RWPE2 (cell line): ENCODE measurements at regions not wholly inside any gene's neighbourhood (a gene's known extent, or its start where the extent isn't known, plus 50 kb on each side); places are given as distances from the start of the nearest gene placed in this dataset.
A peak's percentile ranks its signal among the peaks of the same experiment; 100 is the strongest.

Experiments
- ATAC-seq: fragments of 200-7000 bp; cut with Tn5 transposase; 3 replicates; pipeline ENCODE4 v1.9.1; 2021; ENCODE audit warnings: low read depth
- DNase-seq: peaks from one replicate; pipeline ENCODE4 v3.0.0-alpha.2; 2020; ENCODE audit warnings: low spot score
- H3K27ac ChIP-seq: fragments of 450-650 bp; 2 replicates; pipeline ENCODE4 v1.5.1; 2017; ENCODE audit warnings: mild to moderate bottlenecking; ENCODE audit not compliant: poor library complexity, severe bottlenecking
- H3K27me3 ChIP-seq: fragments of 250-450 bp; sonication (Bioruptor Pico); 2 replicates; pipeline ENCODE4 v1.5.1; 2021; ENCODE audit warnings: mild to moderate bottlenecking, moderate library complexity; ENCODE audit not compliant: insufficient read depth, poor library complexity, severe bottlenecking
- H3K36me3 ChIP-seq: fragments of 250-450 bp; sonication (Bioruptor Pico); 2 replicates; pipeline ENCODE4 v1.5.1; 2020; ENCODE audit warnings: low read depth, mild to moderate bottlenecking, moderate library complexity
- H3K4me1 ChIP-seq: fragments of 250-450 bp; sonication (Bioruptor Pico); 2 replicates; pipeline ENCODE4 v1.5.1; 2021; ENCODE audit warnings: mild to moderate bottlenecking, moderate library complexity; ENCODE audit not compliant: insufficient read depth, poor library complexity, severe bottlenecking
- H3K4me3 ChIP-seq: fragments of 250-450 bp; sonication (Bioruptor Pico); 2 replicates; pipeline ENCODE4 v1.5.1; 2021; ENCODE audit warnings: mild to moderate bottlenecking, moderate library complexity; ENCODE audit not compliant: severe bottlenecking
- H3K9me3 ChIP-seq: fragments of 250-450 bp; sonication (Bioruptor Pico); 2 replicates; pipeline ENCODE4 v1.5.1; 2021; ENCODE audit warnings: mild to moderate bottlenecking, moderate library complexity; ENCODE audit not compliant: severe bottlenecking
- CTCF ChIP-seq: fragments of 450-650 bp; IDR thresholded peaks from one replicate; pipeline ENCODE4 v1.5.1; 2017; ENCODE audit warnings: mild to moderate bottlenecking, moderate library complexity; ENCODE audit not compliant: poor library complexity, severe bottlenecking

GRCh38 chr2:113838744-113839444, 51.0 kb upstream of the ACTR3 start:
- peaks cover 15% of the 10 kb centered on the region for H3K4me1 ChIP-seq
- no peaks in the 10 kb centered on the region for H3K36me3 ChIP-seq
- H3K9me3 ChIP-seq, result no peaks in the 10 kb centered on the region
- no peak overlapping the region for H3K27ac ChIP-seq
- H3K27me3 ChIP-seq, result no peaks in the 10 kb centered on the region
- H3K4me3 ChIP-seq, result no peak overlapping the region
- TF ChIP-seq CTCF, result no peak
- no peak for ATAC-seq
- DNase-seq, result no peak

- peaks cover 11% of the 10 kb centered on the region for H3K4me1 ChIP-seq
- no peak overlapping the region for H3K4me3 ChIP-seq
- ATAC-seq (no peak), DNase-seq (no peak)
- no peak overlapping the region for H3K27ac ChIP-seq
- H3K36me3 ChIP-seq, result no peaks in the 10 kb centered on the region
- no peaks in the 10 kb centered on the region for H3K9me3 ChIP-seq
- TF ChIP-seq CTCF, result no peak
- H3K27me3 ChIP-seq, result no peaks in the 10 kb centered on the region
Measured at GRCh38 chr2:113838277-113838676, 51.6 kb upstream of the ACTR3 start.

GRCh38 chr2:113834051-113834730, 55.7 kb upstream of the ACTR3 start:
- H3K4me1 ChIP-seq, result peaks cover 3% of the 10 kb centered on the region
- H3K27ac ChIP-seq, result no peak overlapping the region
- TF ChIP-seq CTCF, result no peak
- H3K9me3 ChIP-seq, result no peaks in the 10 kb centered on the region
- no peaks in the 10 kb centered on the region for H3K27me3 ChIP-seq
- no peak for DNase-seq
- H3K4me3 ChIP-seq, result no peak overlapping the region
- ATAC-seq, result peak; percentile 64; the same call in 2 of the 3 replicates
- H3K36me3 ChIP-seq, result no peaks in the 10 kb centered on the region

- Histone ChIP-seq H3K9me3 (no peaks in the 10 kb centered on the region), H3K27ac (no peak overlapping the region), H3K27me3 (no peaks in the 10 kb centered on the region), H3K4me3 (no peak overlapping the region), H3K4me1 (peaks cover 3% of the 10 kb centered on the region), H3K36me3 (no peaks in the 10 kb centered on the region)
- no peak for TF ChIP-seq CTCF
- DNase-seq (no peak), ATAC-seq (no peak)
Measured at GRCh38 chr2:113832795-113833290, 57.0 kb upstream of the ACTR3 start.

GRCh38 chr2:113831161-113831560, 58.7 kb upstream of the ACTR3 start:
- Histone ChIP-seq H3K27ac (no peak overlapping the region), H3K4me3 (no peak overlapping the region), H3K9me3 (no peaks in the 10 kb centered on the region), H3K4me1 (peaks cover 3% of the 10 kb centered on the region), H3K27me3 (no peaks in the 10 kb centered on the region), H3K36me3 (no peaks in the 10 kb centered on the region)
- TF ChIP-seq CTCF, result no peak
- DNase-seq (no peak), ATAC-seq (no peak)
